ENCODE measurements at regions not wholly inside any gene's neighbourhood (a gene's known extent, or its start where the extent isn't known, plus 50 kb on each side); places are given as distances from the start of the nearest gene placed in this dataset.
"Not testable (repeated sequence)": the region's sequence is repeated elsewhere in the genome, so short reads cannot be mapped to it uniquely, and the experiment has no call there.

GRCh38 chrX:79564362-79564761 lies 197.2 kb upstream of the ITM2A start:
- intact Hi-C loops (cut with micrococcal nuclease) = no loop called here
- no peak overlapping the region for H3K4me3 Mint-ChIP-seq

GRCh38 chrX:79559290-79559689 lies 192.2 kb upstream of the ITM2A start:
- no peak overlapping the region for H3K27ac Mint-ChIP-seq
- no peak overlapping the region for H3K4me3 Mint-ChIP-seq
- no peaks in the 10 kb centered on the region for H3K27me3 Mint-ChIP-seq
- intact Hi-C loops (cut with micrococcal nuclease) = no loop called here
- no peaks in the 10 kb centered on the region for H3K36me3 Mint-ChIP-seq (ENCODE audit: low read depth)
- H3K4me1 Mint-ChIP-seq (ENCODE audit: low read depth) = no peaks in the 10 kb centered on the region
- no peaks in the 10 kb centered on the region for H3K9me3 Mint-ChIP-seq

More at GRCh38 chrX:79564362-79564761, 197.2 kb upstream of the ITM2A start:
- no peaks in the 10 kb centered on the region for H3K4me1 Mint-ChIP-seq (ENCODE audit: low read depth)
- H3K27me3 Mint-ChIP-seq = no peaks in the 10 kb centered on the region
- H3K27ac Mint-ChIP-seq = no peak overlapping the region
- peaks cover 25% of the 10 kb centered on the region for H3K9me3 Mint-ChIP-seq
- H3K36me3 Mint-ChIP-seq (ENCODE audit: low read depth) = no peaks in the 10 kb centered on the region

GRCh38 chrX:79557212-79557611 lies 190.1 kb upstream of the ITM2A start:
- no peak overlapping the region for H3K4me3 Mint-ChIP-seq
- H3K36me3 Mint-ChIP-seq (ENCODE audit: low read depth) = no peaks in the 10 kb centered on the region
- H3K9me3 Mint-ChIP-seq = no peaks in the 10 kb centered on the region
- no peak overlapping the region for H3K27ac Mint-ChIP-seq
- H3K4me1 Mint-ChIP-seq (ENCODE audit: low read depth) = no peaks in the 10 kb centered on the region
- intact Hi-C loops (cut with micrococcal nuclease) = no loop called here
- H3K27me3 Mint-ChIP-seq = no peaks in the 10 kb centered on the region

- Mint-ChIP-seq H3K4me3 (no peak overlapping the region), H3K9me3 (no peaks in the 10 kb centered on the region), H3K27me3 (no peaks in the 10 kb centered on the region), H3K4me1 (ENCODE audit: low read depth) (no peaks in the 10 kb centered on the region), H3K27ac (no peak overlapping the region), H3K36me3 (ENCODE audit: low read depth) (no peaks in the 10 kb centered on the region)
- intact Hi-C loops (cut with micrococcal nuclease) = no loop called here
Measured at GRCh38 chrX:79556800-79557199, 189.7 kb upstream of the ITM2A start.

GRCh38 chrX:79530310-79531108 lies 163.4 kb upstream of the ITM2A start:
- peaks cover under 1% of the 10 kb centered on the region for H3K9me3 Mint-ChIP-seq
- intact Hi-C loops (cut with micrococcal nuclease) = no loop called here
- H3K36me3 Mint-ChIP-seq (ENCODE audit: low read depth) = no peaks in the 10 kb centered on the region
- no peak overlapping the region for H3K27ac Mint-ChIP-seq
- no peak overlapping the region for H3K4me3 Mint-ChIP-seq
- H3K4me1 Mint-ChIP-seq (ENCODE audit: low read depth) = no peaks in the 10 kb centered on the region
- no peaks in the 10 kb centered on the region for H3K27me3 Mint-ChIP-seq

GRCh38 chrX:79524642-79525041 lies 157.5 kb upstream of the ITM2A start:
- intact Hi-C loops (cut with micrococcal nuclease) = no loop called here
- H3K36me3 Mint-ChIP-seq (ENCODE audit: low read depth) = no peaks in the 10 kb centered on the region
- no peak overlapping the region for H3K4me3 Mint-ChIP-seq
- H3K9me3 Mint-ChIP-seq = peaks cover 13% of the 10 kb centered on the region
- no peak overlapping the region for H3K27ac Mint-ChIP-seq
- no peaks in the 10 kb centered on the region for H3K27me3 Mint-ChIP-seq
- H3K4me1 Mint-ChIP-seq (ENCODE audit: low read depth) = no peaks in the 10 kb centered on the region

GRCh38 chrX:79515529-79515928 lies 148.4 kb upstream of the ITM2A start:
- intact Hi-C loops (cut with micrococcal nuclease) = no loop called here

GRCh38 chrX:79511799-79512198 lies 144.7 kb upstream of the ITM2A start:
- no peak overlapping the region for H3K27ac Mint-ChIP-seq
- H3K9me3 Mint-ChIP-seq = no peaks in the 10 kb centered on the region
- no peaks in the 10 kb centered on the region for H3K4me1 Mint-ChIP-seq (ENCODE audit: low read depth)
- intact Hi-C loops (cut with micrococcal nuclease) = no loop called here
- no peaks in the 10 kb centered on the region for H3K27me3 Mint-ChIP-seq
- H3K36me3 Mint-ChIP-seq (ENCODE audit: low read depth) = no peaks in the 10 kb centered on the region
- H3K4me3 Mint-ChIP-seq = no peak overlapping the region

More at GRCh38 chrX:79515529-79515928, 148.4 kb upstream of the ITM2A start:
- H3K4me1 Mint-ChIP-seq (ENCODE audit: low read depth) = no peaks in the 10 kb centered on the region
- H3K36me3 Mint-ChIP-seq (ENCODE audit: low read depth) = no peaks in the 10 kb centered on the region
- no peaks in the 10 kb centered on the region for H3K9me3 Mint-ChIP-seq
- no peak overlapping the region for H3K4me3 Mint-ChIP-seq
- H3K27ac Mint-ChIP-seq = no peak overlapping the region
- no peaks in the 10 kb centered on the region for H3K27me3 Mint-ChIP-seq

- no peaks in the 10 kb centered on the region for H3K4me1 Mint-ChIP-seq (ENCODE audit: low read depth)
Measured at GRCh38 chrX:79506001-79506400, 138.9 kb upstream of the ITM2A start.

GRCh38 chrX:79482686-79483085 lies 115.6 kb upstream of the ITM2A start:
- intact Hi-C loops (cut with micrococcal nuclease) = no loop called here
- Mint-ChIP-seq H3K4me3 (no peak overlapping the region), H3K4me1 (ENCODE audit: low read depth) (no peaks in the 10 kb centered on the region), H3K27me3 (no peaks in the 10 kb centered on the region), H3K27ac (no peak overlapping the region), H3K9me3 (peaks cover 15% of the 10 kb centered on the region), H3K36me3 (ENCODE audit: low read depth) (no peaks in the 10 kb centered on the region)

More at GRCh38 chrX:79506001-79506400, 138.9 kb upstream of the ITM2A start:
- H3K4me3 Mint-ChIP-seq = no peak overlapping the region
- intact Hi-C loops (cut with micrococcal nuclease) = no loop called here
- H3K36me3 Mint-ChIP-seq (ENCODE audit: low read depth) = no peaks in the 10 kb centered on the region
- H3K9me3 Mint-ChIP-seq = no peaks in the 10 kb centered on the region
- no peak overlapping the region for H3K27ac Mint-ChIP-seq
- no peaks in the 10 kb centered on the region for H3K27me3 Mint-ChIP-seq

GRCh38 chrX:79477691-79478090 lies 110.6 kb upstream of the ITM2A start:
- H3K9me3 Mint-ChIP-seq = no peaks in the 10 kb centered on the region
- no peaks in the 10 kb centered on the region for H3K27me3 Mint-ChIP-seq
- no peaks in the 10 kb centered on the region for H3K4me1 Mint-ChIP-seq (ENCODE audit: low read depth)
- intact Hi-C loops (cut with micrococcal nuclease) = no loop called here
- no peak overlapping the region for H3K4me3 Mint-ChIP-seq
- H3K36me3 Mint-ChIP-seq (ENCODE audit: low read depth) = no peaks in the 10 kb centered on the region
- no peak overlapping the region for H3K27ac Mint-ChIP-seq

GRCh38 chrX:79466636-79467035 lies 99.5 kb upstream of the ITM2A start:
- Mint-ChIP-seq H3K27ac (no peak overlapping the region), H3K9me3 (no peaks in the 10 kb centered on the region), H3K27me3 (no peaks in the 10 kb centered on the region), H3K4me1 (ENCODE audit: low read depth) (no peaks in the 10 kb centered on the region), H3K36me3 (ENCODE audit: low read depth) (no peaks in the 10 kb centered on the region), H3K4me3 (no peak overlapping the region)
- intact Hi-C loops (cut with micrococcal nuclease) = no loop called here

- Mint-ChIP-seq H3K27me3 (no peaks in the 10 kb centered on the region), H3K9me3 (no peaks in the 10 kb centered on the region), H3K36me3 (ENCODE audit: low read depth) (no peaks in the 10 kb centered on the region), H3K27ac (no peak overlapping the region), H3K4me1 (ENCODE audit: low read depth) (no peaks in the 10 kb centered on the region), H3K4me3 (no peak overlapping the region)
- intact Hi-C loops (cut with micrococcal nuclease) = no loop called here
Measured at GRCh38 chrX:79462458-79462857, 95.3 kb upstream of the ITM2A start.

GRCh38 chrX:79456593-79456992 lies 89.5 kb upstream of the ITM2A start:
- H3K27me3 Mint-ChIP-seq; H3K4me1 Mint-ChIP-seq (ENCODE audit: low read depth); H3K27ac Mint-ChIP-seq; H3K9me3 Mint-ChIP-seq; intact Hi-C loops (cut with micrococcal nuclease); H3K4me3 Mint-ChIP-seq; H3K36me3 Mint-ChIP-seq (ENCODE audit: low read depth): not testable (repeated sequence)

- Mint-ChIP-seq H3K4me3 (no peak overlapping the region), H3K27me3 (no peaks in the 10 kb centered on the region), H3K4me1 (ENCODE audit: low read depth) (no peaks in the 10 kb centered on the region), H3K9me3 (no peaks in the 10 kb centered on the region), H3K27ac (no peak overlapping the region), H3K36me3 (ENCODE audit: low read depth) (no peaks in the 10 kb centered on the region)
- intact Hi-C loops (cut with micrococcal nuclease) = no loop called here
Measured at GRCh38 chrX:79452881-79453280, 85.7 kb upstream of the ITM2A start.
